MG63 (cell line): ENCODE measurements at regions not wholly inside any gene's neighbourhood (a gene's known extent, or its start where the extent isn't known, plus 50 kb on each side); places are given as distances from the start of the nearest gene placed in this dataset.

Source experiments
- DNase-seq: peaks from one replicate; pipeline ENCODE4 v3.0.0-alpha.2; 2020
- H3K27me3 ChIP-seq: fragments of 250-450 bp; sonication (Bioruptor Pico); 2 replicates; pipeline ENCODE4 v1.5.1; 2020; ENCODE audit warnings: mild to moderate bottlenecking, moderate library complexity
- H3K36me3 ChIP-seq: fragments of 250-450 bp; sonication (Bioruptor Pico); 2 replicates; pipeline ENCODE4 v1.5.1; 2020; ENCODE audit warnings: mild to moderate bottlenecking, moderate library complexity
- H3K4me3 ChIP-seq: fragments of 250-450 bp; sonication (Bioruptor Pico); 2 replicates; pipeline ENCODE4 v1.5.1; 2020; ENCODE audit warnings: mild to moderate bottlenecking, moderate library complexity
- H3K9me3 ChIP-seq: fragments of 250-450 bp; sonication (Bioruptor Pico); 2 replicates; pipeline ENCODE4 v1.5.1; 2020; ENCODE audit warnings: mild to moderate bottlenecking, moderate library complexity

DNA sequence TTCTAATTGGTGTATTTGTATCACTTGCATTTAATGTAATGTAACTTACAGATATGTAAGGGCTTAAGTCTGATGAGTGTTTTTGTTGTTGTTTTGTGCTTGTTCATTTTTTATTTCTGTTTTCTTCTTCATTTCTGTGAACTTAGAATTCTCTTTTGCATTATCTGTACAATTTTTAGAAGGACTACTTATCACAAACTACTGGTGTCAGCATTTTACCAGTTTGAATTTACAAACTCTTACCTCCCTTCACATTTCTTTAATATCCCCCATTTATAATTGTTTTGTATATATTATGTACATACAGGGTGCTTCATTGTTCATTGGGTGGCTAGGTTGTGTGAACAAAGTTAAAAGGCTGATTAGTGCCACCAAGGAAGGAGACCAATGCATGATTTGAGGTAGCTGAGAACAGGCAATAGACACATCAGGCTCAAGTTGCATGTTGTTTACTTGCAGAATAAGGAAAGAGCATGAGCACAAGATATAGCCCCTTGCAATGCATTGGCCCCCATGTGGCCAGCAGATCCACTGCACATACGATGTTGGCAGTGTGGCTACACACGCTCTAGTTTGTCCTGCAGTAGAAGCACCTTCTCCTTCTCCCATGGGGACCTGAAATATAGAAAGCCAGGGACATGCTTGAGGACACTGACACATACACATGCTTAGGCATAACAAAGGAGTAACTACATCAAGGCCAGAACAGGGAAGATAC lies 198.2 kb downstream of the CD8B2 start:
- Histone ChIP-seq H3K9me3 (no peaks in the 10 kb centered on the region), H3K4me3 (no peak overlapping the region), H3K27me3 (no peaks in the 10 kb centered on the region), H3K36me3 (no peaks in the 10 kb centered on the region)
- no peak for DNase-seq

DNA sequence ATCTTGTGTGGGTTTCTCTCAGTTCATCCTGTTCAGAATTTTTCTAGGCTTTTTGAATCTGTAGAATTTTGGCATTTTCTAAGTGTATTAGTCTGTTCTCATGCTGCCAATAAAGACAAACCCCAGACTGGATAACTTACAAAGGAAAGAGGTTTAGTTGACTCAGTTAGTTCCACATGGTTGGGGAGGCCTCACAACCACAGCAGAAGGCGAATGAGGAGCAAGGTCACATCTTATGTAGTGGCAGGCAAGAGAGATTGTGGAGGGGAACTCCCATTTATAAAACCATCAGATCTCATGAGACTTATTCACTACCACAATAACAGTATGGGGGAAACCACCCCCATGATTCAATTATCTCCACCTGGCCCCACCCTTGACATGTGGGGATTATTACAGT lies 199.2 kb downstream of the ST6GAL2 start:
- no peaks in the 10 kb centered on the region for H3K27me3 ChIP-seq
- no peaks in the 10 kb centered on the region for H3K36me3 ChIP-seq
- H3K4me3 ChIP-seq: no peak overlapping the region
- H3K9me3 ChIP-seq: no peaks in the 10 kb centered on the region
- no peak for DNase-seq

- DNase-seq: no peak
- Histone ChIP-seq H3K4me3 (no peak overlapping the region), H3K9me3 (no peaks in the 10 kb centered on the region), H3K27me3 (peaks cover 2% of the 10 kb centered on the region; the same call in 1 of the 2 replicates), H3K36me3 (no peaks in the 10 kb centered on the region)
Measured at GRCh38 chr2:106694964-106695470, 190.9 kb downstream of the ST6GAL2 start.

DNA sequence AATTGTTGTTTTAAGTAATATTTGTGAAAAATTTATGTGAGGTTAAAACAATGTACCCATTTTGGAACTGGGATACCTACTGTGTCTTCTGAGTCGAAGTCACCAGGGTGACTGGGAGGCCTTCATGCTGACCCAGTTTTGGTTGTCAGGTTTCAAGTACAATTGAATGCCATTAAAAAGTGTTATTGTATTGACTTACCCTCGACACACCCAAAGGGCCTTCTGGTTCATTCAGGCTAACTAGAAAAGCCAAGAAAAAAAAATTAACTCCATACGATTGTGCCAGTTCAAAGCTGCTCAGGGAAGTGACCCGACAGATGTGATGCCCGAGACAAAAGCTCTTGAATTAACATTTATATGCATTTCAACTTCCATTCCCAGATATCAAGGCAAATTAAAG lies 190.0 kb downstream of the ST6GAL2 start:
- no peaks in the 10 kb centered on the region for H3K9me3 ChIP-seq
- DNase-seq: no peak
- no peak overlapping the region for H3K4me3 ChIP-seq
- H3K36me3 ChIP-seq: no peaks in the 10 kb centered on the region
- peaks cover 2% of the 10 kb centered on the region; the same call in 1 of the 2 replicates for H3K27me3 ChIP-seq

DNA sequence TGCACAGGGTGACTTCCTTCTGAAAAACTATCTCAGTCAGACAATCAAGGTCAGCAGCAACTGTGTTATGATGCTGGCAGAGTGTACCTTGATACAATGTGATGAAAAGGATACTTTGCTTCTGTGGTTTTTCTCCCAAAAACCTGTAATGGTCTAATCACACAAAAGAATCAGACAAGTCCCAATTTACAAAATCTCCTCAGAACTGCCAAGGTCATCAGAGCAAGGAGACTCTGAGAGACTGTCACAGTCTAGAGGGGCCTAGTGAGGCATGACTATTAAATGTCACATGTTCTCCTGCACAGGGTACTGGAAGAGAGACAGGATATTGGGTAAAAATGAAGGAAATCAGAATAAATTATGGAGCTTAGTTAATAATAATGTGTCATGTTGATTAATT lies 185.4 kb downstream of the ST6GAL2 start:
- H3K9me3 ChIP-seq: no peaks in the 10 kb centered on the region
- no peak for DNase-seq
- no peaks in the 10 kb centered on the region; the same call in 1 of the 2 replicates for H3K27me3 ChIP-seq
- H3K36me3 ChIP-seq: no peaks in the 10 kb centered on the region
- H3K4me3 ChIP-seq: no peak overlapping the region

DNA sequence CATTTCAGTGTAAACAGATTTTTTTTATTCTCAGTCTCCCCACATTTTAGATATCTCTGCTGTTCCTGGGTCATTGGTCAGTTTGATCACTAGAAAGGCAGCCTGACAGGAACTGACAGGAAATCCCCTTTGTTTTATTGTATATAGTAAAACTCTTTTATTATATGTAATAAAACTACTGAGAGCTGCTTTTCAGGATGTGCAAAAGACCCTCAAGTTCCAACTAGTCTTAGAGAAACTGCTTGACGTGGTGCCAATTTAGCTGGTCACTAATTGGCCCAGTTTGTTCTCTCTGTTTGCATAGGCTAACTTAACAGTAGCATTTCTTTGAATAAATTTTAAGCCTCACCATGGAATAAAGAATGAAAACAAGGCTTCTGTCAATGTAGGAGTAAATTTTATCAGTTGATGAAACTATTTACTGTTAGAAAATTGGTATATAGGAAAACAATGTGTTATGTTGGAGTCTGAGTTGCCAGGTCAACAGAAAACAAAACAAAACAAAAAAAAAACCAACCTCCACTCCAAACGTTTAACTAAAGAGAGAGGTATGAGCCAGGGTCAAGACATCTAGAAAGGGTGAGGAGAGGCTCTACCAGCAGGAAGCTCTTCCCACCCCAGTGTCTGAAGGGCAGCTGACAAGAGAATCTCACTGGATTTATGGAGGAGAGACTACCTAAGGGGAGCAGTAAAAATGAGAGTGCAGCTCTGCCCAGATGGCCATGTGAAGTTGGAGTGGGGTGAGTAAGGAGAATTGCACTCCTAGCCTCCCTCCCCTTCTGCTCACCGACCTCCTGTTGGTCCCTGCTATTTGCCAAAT lies 184.6 kb downstream of the ST6GAL2 start:
- Histone ChIP-seq H3K27me3 (no peaks in the 10 kb centered on the region; the same call in 1 of the 2 replicates), H3K4me3 (no peak overlapping the region)
- DNase-seq: no peak

DNA sequence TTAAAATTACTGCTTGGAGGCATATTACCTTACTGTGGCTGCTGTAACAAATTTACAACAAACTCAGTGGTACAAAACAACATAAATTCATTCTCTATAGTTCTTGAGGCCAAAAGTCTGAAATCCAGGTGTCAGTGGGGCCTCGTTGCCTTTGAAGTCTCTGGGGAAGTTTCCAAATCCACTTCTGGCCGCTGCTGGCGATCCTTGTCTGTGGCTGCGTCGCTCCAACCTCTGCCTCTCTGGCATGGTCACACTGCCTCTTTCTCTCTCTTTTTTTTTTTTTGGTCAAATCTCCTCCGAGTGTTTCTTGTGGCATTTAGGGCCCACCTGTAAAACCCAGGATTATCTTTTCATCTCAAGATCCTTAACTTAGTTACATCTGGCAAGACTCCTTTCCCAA lies 182.8 kb downstream of the ST6GAL2 start:
- Histone ChIP-seq H3K27me3 (no peaks in the 10 kb centered on the region), H3K4me3 (no peak overlapping the region), H3K36me3 (no peaks in the 10 kb centered on the region), H3K9me3 (no peaks in the 10 kb centered on the region)
- no peak for DNase-seq

More for the DNA sequence above, 184.6 kb downstream of the ST6GAL2 start:
- H3K9me3 ChIP-seq: no peaks in the 10 kb centered on the region
- H3K36me3 ChIP-seq: no peaks in the 10 kb centered on the region

- Histone ChIP-seq H3K36me3 (no peaks in the 10 kb centered on the region), H3K9me3 (no peaks in the 10 kb centered on the region), H3K27me3 (no peaks in the 10 kb centered on the region), H3K4me3 (no peak overlapping the region)
- no peak for DNase-seq
Measured at GRCh38 chr2:106704798-106705197, 181.2 kb downstream of the ST6GAL2 start.

DNA sequence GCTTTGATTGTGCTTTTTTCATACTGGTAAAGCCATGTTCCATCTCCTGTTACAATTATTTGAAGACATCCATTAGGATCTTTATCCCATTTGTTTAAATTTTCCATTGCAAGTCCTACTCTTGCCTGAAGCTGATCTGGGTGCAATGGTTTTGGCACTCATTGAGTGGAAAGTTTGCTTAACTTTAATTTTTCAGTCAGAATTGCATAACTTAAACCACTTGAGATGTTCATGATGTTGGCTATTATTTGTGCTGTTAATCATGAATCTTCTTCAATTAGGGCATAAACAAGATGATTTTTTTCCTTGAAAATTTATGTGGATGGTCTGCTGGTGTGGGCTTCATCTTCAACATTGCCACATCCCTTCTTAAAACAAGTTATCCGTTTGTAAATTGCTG lies 180.1 kb downstream of the ST6GAL2 start:
- no peaks in the 10 kb centered on the region for H3K27me3 ChIP-seq
- no peak for DNase-seq
- no peaks in the 10 kb centered on the region for H3K9me3 ChIP-seq
- H3K4me3 ChIP-seq: no peak overlapping the region
- no peaks in the 10 kb centered on the region for H3K36me3 ChIP-seq

GRCh38 chr2:106706283-106706682 lies 179.7 kb downstream of the ST6GAL2 start:
- no peak for DNase-seq
- H3K4me3 ChIP-seq: no peak overlapping the region
- H3K9me3 ChIP-seq: no peaks in the 10 kb centered on the region
- no peaks in the 10 kb centered on the region for H3K36me3 ChIP-seq
- H3K27me3 ChIP-seq: no peaks in the 10 kb centered on the region

DNA sequence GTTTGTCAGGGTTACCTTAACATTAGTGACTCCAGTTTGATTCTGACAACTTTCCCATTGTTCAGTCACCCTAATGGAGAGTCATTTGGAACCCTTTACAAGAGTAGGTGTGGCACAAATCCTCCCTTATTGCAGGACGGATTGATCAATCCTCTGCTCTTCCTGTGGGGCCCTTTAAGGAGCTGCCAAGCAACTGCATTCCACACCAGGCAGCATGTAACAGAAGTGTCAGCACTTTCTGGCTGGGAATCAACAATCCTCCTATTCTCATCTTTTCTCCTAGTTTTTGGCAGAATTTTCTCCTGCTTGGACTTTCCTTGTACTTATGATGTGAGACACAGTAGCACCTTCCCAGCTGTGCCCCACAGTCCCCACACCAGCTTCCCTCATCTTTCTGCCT lies 177.8 kb downstream of the ST6GAL2 start:
- no peak for DNase-seq

DNA sequence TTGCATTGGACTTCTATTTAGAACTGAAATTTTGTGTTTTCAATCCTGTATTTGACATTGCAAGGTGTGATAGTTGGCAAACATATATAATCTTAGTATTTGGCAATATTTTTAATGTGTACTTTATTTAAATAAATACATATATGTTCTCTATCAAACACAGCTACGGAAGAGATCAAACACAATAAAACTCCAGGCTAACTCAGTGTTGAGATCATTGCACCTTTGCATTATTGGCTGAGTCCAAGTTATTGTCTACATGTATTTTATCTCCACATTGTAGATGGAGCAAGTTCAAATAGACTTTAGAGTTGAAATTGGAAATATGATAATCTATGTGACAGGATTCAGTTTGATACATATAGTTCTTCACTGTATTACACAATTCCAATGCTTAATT lies 176.7 kb downstream of the ST6GAL2 start:
- Histone ChIP-seq H3K36me3 (no peaks in the 10 kb centered on the region), H3K27me3 (no peaks in the 10 kb centered on the region), H3K9me3 (no peaks in the 10 kb centered on the region), H3K4me3 (no peak overlapping the region)
- no peak for DNase-seq

More for the DNA sequence above, 177.8 kb downstream of the ST6GAL2 start:
- Histone ChIP-seq H3K27me3 (no peaks in the 10 kb centered on the region), H3K4me3 (no peak overlapping the region), H3K36me3 (no peaks in the 10 kb centered on the region), H3K9me3 (no peaks in the 10 kb centered on the region)

DNA sequence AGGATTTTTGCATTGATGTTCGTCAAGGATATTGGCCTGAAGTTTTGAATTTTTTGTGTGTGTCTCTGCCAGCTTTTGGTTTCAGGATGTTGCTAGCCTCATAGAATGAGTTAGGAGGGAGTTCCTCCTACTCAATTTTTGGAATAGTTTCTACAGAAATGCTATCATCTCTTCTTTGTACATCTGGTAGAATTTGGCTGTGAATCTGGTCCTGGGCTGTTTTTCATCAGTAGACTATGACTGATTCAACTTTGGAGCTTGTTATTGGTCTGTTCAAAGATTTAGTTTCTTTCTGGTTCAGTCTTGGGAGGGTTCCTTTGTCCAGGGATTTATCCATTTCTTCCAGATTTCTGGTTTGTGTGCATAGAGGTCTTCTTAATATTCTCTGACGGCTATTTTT lies 166.7 kb downstream of the ST6GAL2 start:
- H3K4me3 ChIP-seq: no peak overlapping the region
- H3K36me3 ChIP-seq: no peaks in the 10 kb centered on the region
- no peaks in the 10 kb centered on the region for H3K27me3 ChIP-seq
- no peaks in the 10 kb centered on the region for H3K9me3 ChIP-seq
- no peak for DNase-seq

DNA sequence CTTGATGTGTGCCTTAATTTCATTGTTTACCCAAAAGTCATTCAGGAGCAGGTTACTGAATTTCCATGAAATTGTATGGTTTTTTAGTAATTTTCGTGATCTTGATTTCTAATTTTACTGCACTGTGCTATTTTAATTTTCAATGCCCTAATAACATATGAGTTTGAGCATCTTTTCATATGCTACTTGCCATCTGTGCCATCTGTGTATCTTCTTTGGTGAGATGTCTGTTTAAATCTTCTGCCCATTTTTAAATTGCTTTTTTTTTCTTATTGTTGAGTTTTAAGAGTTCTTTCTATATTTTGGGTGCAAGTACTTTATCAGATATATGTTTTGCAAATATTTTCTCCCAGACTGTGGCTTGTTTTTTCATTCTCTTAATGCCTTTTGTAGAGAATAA lies 165.9 kb downstream of the ST6GAL2 start:
- DNase-seq: no peak
- no peak overlapping the region for H3K4me3 ChIP-seq
- H3K9me3 ChIP-seq: no peaks in the 10 kb centered on the region
- H3K27me3 ChIP-seq: no peaks in the 10 kb centered on the region
- H3K36me3 ChIP-seq: no peaks in the 10 kb centered on the region

DNA sequence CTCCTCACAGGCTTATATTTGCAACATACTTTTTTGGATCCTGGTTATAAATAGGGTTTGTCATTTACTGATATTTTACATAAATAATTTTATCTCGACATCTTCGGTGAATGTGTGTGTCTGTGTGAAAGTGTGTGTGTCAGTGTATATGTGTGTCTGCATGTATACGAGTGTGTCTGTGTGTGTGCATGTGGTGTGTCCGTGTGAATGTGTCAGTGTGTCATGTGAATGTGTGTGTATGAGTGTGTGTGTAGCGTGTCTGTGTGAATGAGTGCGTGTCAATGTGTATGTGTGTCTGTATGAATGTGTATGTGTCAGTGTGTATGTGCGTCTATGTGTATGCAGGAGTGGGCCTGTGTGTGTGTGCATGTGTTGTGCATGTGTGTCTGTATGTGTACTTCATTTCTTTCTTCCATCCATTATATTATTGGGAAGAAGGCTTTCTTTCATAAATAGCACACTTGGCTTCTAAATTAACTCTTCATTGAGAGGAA lies 161.6 kb downstream of the ST6GAL2 start:
- Histone ChIP-seq H3K9me3 (no peaks in the 10 kb centered on the region), H3K4me3 (no peak overlapping the region), H3K27me3 (no peaks in the 10 kb centered on the region), H3K36me3 (no peaks in the 10 kb centered on the region)
- no peak for DNase-seq

DNA sequence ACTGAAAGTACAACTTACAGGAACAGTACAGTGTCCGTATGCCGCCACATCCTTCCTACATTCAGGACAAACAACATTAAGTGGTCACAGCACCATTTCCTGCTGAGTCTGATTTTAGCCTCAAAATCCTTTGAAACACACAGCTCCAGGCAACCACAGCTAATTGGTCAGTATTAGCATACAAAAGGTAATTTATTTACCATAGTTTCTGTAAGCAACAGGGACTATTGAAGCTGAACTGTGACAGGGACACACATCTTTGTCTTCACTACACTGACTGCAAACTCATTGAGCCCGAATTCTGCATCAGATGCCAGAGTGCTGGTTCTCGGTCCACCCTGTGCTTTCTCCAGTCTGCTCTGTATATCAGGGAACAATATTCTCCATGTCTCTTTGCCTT lies 151.8 kb downstream of the ST6GAL2 start:
- no peak overlapping the region for H3K4me3 ChIP-seq
- H3K36me3 ChIP-seq: no peaks in the 10 kb centered on the region
- no peaks in the 10 kb centered on the region for H3K27me3 ChIP-seq
- no peaks in the 10 kb centered on the region for H3K9me3 ChIP-seq
- no peak for DNase-seq

GRCh38 chr2:106735807-106736206 lies 150.2 kb downstream of the ST6GAL2 start:
- Histone ChIP-seq H3K27me3 (no peaks in the 10 kb centered on the region), H3K4me3 (no peak overlapping the region), H3K9me3 (no peaks in the 10 kb centered on the region), H3K36me3 (no peaks in the 10 kb centered on the region)
- no peak for DNase-seq
